IMR-90 (cell line): ENCODE measurements at regions not wholly inside any gene's neighbourhood (a gene's known extent, or its start where the extent isn't known, plus 50 kb on each side); places are given as distances from the start of the nearest gene placed in this dataset.

Experiments
- ATAC-seq: fragments of 200-7000 bp; cut with Tn5 transposase; 2 replicates; pipeline ENCODE4 v1.9.1; 2020; ENCODE audit warnings: low read depth, mild to moderate bottlenecking, moderate library complexity
- BruUV-seq: library from RNA; stranded (reverse); fragments of 400-500 nt; replicated peaks from 2 replicates; lab custom pipeline; 2021; lab: Mats Ljungman, UMichigan
- CTCF ChIA-PET: fragments of 300-600 bp; formaldehyde crosslinking; extraction: SDS; loops from one replicate; lab custom pipeline; 2021; ENCODE audit warnings: antibody characterized with exemption; lab: Yijun Ruan, JAX
- POLR2A ChIA-PET: fragments of 300-600 bp; sonication (Branson Sonifier 250); formaldehyde crosslinking; loops from one replicate; lab custom pipeline; 2022; ENCODE audit warnings: antibody characterized with exemption; ENCODE audit not compliant: unreplicated experiment; lab: Charles Lee
- DNase-seq: peaks from one replicate; pipeline ENCODE4 v3.0.0; 2013
- H2AFZ ChIP-seq: replicated peaks from 2 replicates; pipeline ENCODE3; 2013; ENCODE audit warnings: low read length, mild to moderate bottlenecking; ENCODE audit not compliant: poor library complexity
- H2AK5ac ChIP-seq: 2 replicates; pipeline ENCODE4 v1.6.1; 2013; ENCODE audit warnings: low read depth, low read length, inconsistent platforms
- H2AK9ac ChIP-seq: replicated peaks from 2 replicates; pipeline ENCODE3; 2013; ENCODE audit warnings: mild to moderate bottlenecking, low read depth, low read length, moderate library complexity; ENCODE audit not compliant: poor library complexity
- H2BK120ac ChIP-seq: 2 replicates; pipeline ENCODE4 v1.6.1; 2013; ENCODE audit warnings: low read depth, low read length, inconsistent platforms
- H2BK15ac ChIP-seq: 3 replicates; pipeline ENCODE4 v1.6.1; 2013; ENCODE audit warnings: low read depth, low read length, inconsistent platforms
- H2BK20ac ChIP-seq: 2 replicates; pipeline ENCODE4 v1.6.1; 2013; ENCODE audit warnings: low read depth, mild to moderate bottlenecking, inconsistent platforms, low read length, moderate library complexity
- H2BK5ac ChIP-seq: 2 replicates; pipeline ENCODE4 v1.6.1; 2013; ENCODE audit warnings: mild to moderate bottlenecking, low read depth, low read length, inconsistent platforms; ENCODE audit not compliant: poor library complexity, severe bottlenecking
- H3K14ac ChIP-seq: replicated peaks from 2 replicates; pipeline ENCODE4 v1.6.1; 2013; ENCODE audit warnings: low read depth, low read length, inconsistent platforms
- H3K18ac ChIP-seq: 2 replicates; pipeline ENCODE4 v1.6.1; 2013; ENCODE audit warnings: low read depth, low read length, control low read depth
- H3K23ac ChIP-seq: 2 replicates; pipeline ENCODE4 v1.6.1; 2013; ENCODE audit warnings: low read depth, low read length, inconsistent platforms
- H3K27ac ChIP-seq: 2 replicates; pipeline ENCODE4 v1.5.1; 2013; ENCODE audit warnings: mild to moderate bottlenecking, control low read depth, low read length; ENCODE audit not compliant: insufficient read depth
- H3K27me3 ChIP-seq: 2 replicates; pipeline ENCODE4 v1.6.1; 2013; ENCODE audit warnings: low read length; ENCODE audit not compliant: control insufficient read depth, insufficient read depth
- H3K36me3 ChIP-seq: 2 replicates; pipeline ENCODE4 v1.6.1; 2013; ENCODE audit warnings: low read length, mixed read lengths; ENCODE audit not compliant: control insufficient read depth, insufficient read depth
- H3K4ac ChIP-seq: 2 replicates; pipeline ENCODE4 v1.6.1; 2013; ENCODE audit warnings: low read depth, low read length, inconsistent platforms
- H3K4me1 ChIP-seq: 2 replicates; pipeline ENCODE4 v1.6.1; 2013; ENCODE audit warnings: low read length, mixed read lengths; ENCODE audit not compliant: control insufficient read depth, insufficient read depth
- H3K4me2 ChIP-seq: 2 replicates; pipeline ENCODE4 v1.6.1; 2013; ENCODE audit warnings: low read depth, mild to moderate bottlenecking, control low read depth, low read length, moderate library complexity
- H3K4me3 ChIP-seq: 2 replicates; pipeline ENCODE4 v1.5.1; 2013; ENCODE audit warnings: low read depth, mild to moderate bottlenecking, control low read depth, low read length, moderate library complexity; ENCODE audit not compliant: insufficient read depth
- H3K56ac ChIP-seq: 2 replicates; pipeline ENCODE4 v1.6.1; 2013; ENCODE audit warnings: low read length, inconsistent platforms; ENCODE audit not compliant: insufficient read depth; ENCODE audit errors: extremely low read depth
- H3K79me1 ChIP-seq, 2 experiments: 2 replicates each; pipeline ENCODE4 v1.6.1; 2013; ENCODE audit warnings: low read length in 2 of 2, inconsistent platforms in 1 of 2, low read depth in 1 of 2
- H3K9ac ChIP-seq: 2 replicates; pipeline ENCODE4 v1.6.1; 2013; ENCODE audit warnings: low read depth, low read length, control low read depth
- H3K9me1 ChIP-seq: 2 replicates; pipeline ENCODE4 v1.6.1; 2013; ENCODE audit warnings: low read length, inconsistent platforms; ENCODE audit not compliant: insufficient read depth
- H3K9me3 ChIP-seq: 2 replicates; pipeline ENCODE4 v1.6.1; 2013; ENCODE audit warnings: low read length; ENCODE audit not compliant: control insufficient read depth, insufficient read depth
- H4K20me1 ChIP-seq: 2 replicates; pipeline ENCODE4 v1.6.1; 2013; ENCODE audit warnings: low read length, inconsistent platforms; ENCODE audit not compliant: insufficient read depth
- H4K5ac ChIP-seq: 2 replicates; pipeline ENCODE4 v1.6.1; 2013; ENCODE audit warnings: mild to moderate bottlenecking, low read depth, low read length, control low read depth
- H4K8ac ChIP-seq, 2 experiments: 2 replicates each; pipeline ENCODE4 v1.6.1; 2013; ENCODE audit warnings: low read depth in 2 of 2, low read length in 2 of 2, control low read depth in 1 of 2, inconsistent platforms in 1 of 2
- H4K91ac ChIP-seq: 2 replicates; pipeline ENCODE4 v1.6.1; 2013; ENCODE audit warnings: low read depth, low read length, inconsistent platforms; ENCODE audit not compliant: insufficient read depth
- ELK1 ChIP-seq: fragments of 150-350 bp; IDR thresholded peaks from 2 replicates; pipeline ENCODE4 v1.6.1; 2016; ENCODE audit warnings: low read depth, mild to moderate bottlenecking, low read length, moderate library complexity, borderline replicate concordance
- FOS ChIP-seq: fragments of 150-350 bp; IDR thresholded peaks from 2 replicates; pipeline ENCODE4 v1.6.1; 2016; ENCODE audit warnings: low read depth, low read length
- MAZ ChIP-seq: IDR thresholded peaks from 2 replicates; pipeline ENCODE4 v1.6.1; 2012; ENCODE audit warnings: low read depth, mild to moderate bottlenecking, low read length, improper control_type of control experiment, moderate library complexity, borderline replicate concordance
- POLR2A ChIP-seq: IDR thresholded peaks from 2 replicates; pipeline ENCODE4 v1.6.1; 2012; ENCODE audit warnings: mild to moderate bottlenecking, low read depth, low read length
- SMC3 ChIP-seq: fragments of 150-350 bp; IDR thresholded peaks from 2 replicates; pipeline ENCODE4 v1.6.1; 2016; ENCODE audit warnings: low read depth, mild to moderate bottlenecking, antibody characterized with exemption, low read length, moderate library complexity
- WGBS, 2 experiments: methylation state at CpG; one replicate each; pipeline versions ENCODE4 v1.1.5 to v1.1.7; 2013; ENCODE audit warnings: missing lambda C conversion rate in 2 of 2; ENCODE audit not compliant: insufficient read length in 1 of 2; ENCODE audit errors: extremely low coverage in 2 of 2; 5-methylcytosine and 5-hydroxymethylcytosine counted together
- dilution Hi-C: fragments of 300-500 bp; cut with HindIII; formaldehyde crosslinking; loops from one replicate; pipeline ENCODE4 v1.14.3; 2018; ENCODE audit warnings: low sequenced_read_pairs; ENCODE audit not compliant: unreplicated experiment
- in situ Hi-C: fragments of 300-500 bp; cut with MboI; formaldehyde crosslinking; loops from 3 replicates; pipeline ENCODE4 v1.14.3; 2019; ENCODE audit warnings: low sequenced_read_pairs, inconsistent platforms, mixed read lengths
- intact Hi-C: fragments of 100-400 bp; cut with micrococcal nuclease; formaldehyde crosslinking; loops from 2 replicates; pipeline ENCODE4 v1.10.0; 2022

GRCh38 chr15:83340087-83340486 is 55.6 kb upstream of the BNC1 start:
- no peaks in the 10 kb centered on the region for H3K9me3 ChIP-seq
- H3K36me3 ChIP-seq: no peaks in the 10 kb centered on the region
- H2AK9ac ChIP-seq: no peak overlapping the region
- no peak overlapping the region for H2BK20ac ChIP-seq
- in situ Hi-C loops (no loop called here), intact Hi-C loops (no loop called here), dilution Hi-C loops (no loop called here)
- DNase-seq (no peak), ATAC-seq (no peak)
- no peak overlapping the region for H2AK5ac ChIP-seq
- no peak overlapping the region for H3K14ac ChIP-seq
- H4K20me1 ChIP-seq: no peaks in the 10 kb centered on the region
- H3K79me1 ChIP-seq: no peaks in the 10 kb centered on the region
- no peaks in the 10 kb centered on the region for H3K4me1 ChIP-seq
- H2BK15ac ChIP-seq: no peak overlapping the region
- TF ChIP-seq POLR2A (no peak), FOS (no peak), ELK1 (no peak), SMC3 (no peak), MAZ (no peak)
- CTCF ChIA-PET: no interaction called here
- no peak overlapping the region for H3K23ac ChIP-seq
- no peak overlapping the region for H3K9ac ChIP-seq
- H3K9me1 ChIP-seq: no peaks in the 10 kb centered on the region
- no peak overlapping the region for H3K27ac ChIP-seq
- no peaks in the 10 kb centered on the region for H3K27me3 ChIP-seq
- WGBS, 2 experiments: no CpG with 5 or more reads among the region's 1 CpG
- no peak overlapping the region for H3K4ac ChIP-seq
- H4K91ac ChIP-seq: no peak overlapping the region
- H4K5ac ChIP-seq: no peak overlapping the region
- no peak overlapping the region for H2BK5ac ChIP-seq
- H3K56ac ChIP-seq: no peak overlapping the region
- no peak overlapping the region for H3K4me3 ChIP-seq
- POLR2A ChIA-PET: no interaction called here
- no peak overlapping the region for H4K8ac ChIP-seq
- no TSS peak for BruUV-seq
- H2BK120ac ChIP-seq: no peak overlapping the region
- H2AFZ ChIP-seq: no peak overlapping the region
- no peak overlapping the region for H3K18ac ChIP-seq
- no peak overlapping the region for H3K4me2 ChIP-seq
